GM10248 (cell line): ENCODE measurements at regions not wholly inside any gene's neighbourhood (a gene's known extent, or its start where the extent isn't known, plus 50 kb on each side); places are given as distances from the start of the nearest gene placed in this dataset.

Experiments used
- CTCF ChIA-PET: fragments of 300-600 bp; sonication (Branson Sonifier 250); formaldehyde crosslinking; extraction: SDS; loops from one replicate; lab custom pipeline; 2021; ENCODE audit warnings: antibody characterized with exemption; lab: Yijun Ruan, JAX
- POLR2A ChIA-PET: fragments of 350-650 bp; sonication (Branson Sonifier 250); formaldehyde crosslinking; extraction: SDS; loops from one replicate; lab custom pipeline; 2020; ENCODE audit warnings: antibody characterized with exemption; lab: Yijun Ruan, JAX
- DNase-seq: peaks from one replicate; pipeline ENCODE4 v3.0.0; 2012; ENCODE audit errors: extremely low spot score
- CTCF ChIP-seq: IDR thresholded peaks from 2 replicates; pipeline ENCODE4 v1.5.1; 2012; ENCODE audit warnings: mild to moderate bottlenecking, low read depth; ENCODE audit errors: extremely low read depth, missing control alignments, control extremely low read depth

DNA sequence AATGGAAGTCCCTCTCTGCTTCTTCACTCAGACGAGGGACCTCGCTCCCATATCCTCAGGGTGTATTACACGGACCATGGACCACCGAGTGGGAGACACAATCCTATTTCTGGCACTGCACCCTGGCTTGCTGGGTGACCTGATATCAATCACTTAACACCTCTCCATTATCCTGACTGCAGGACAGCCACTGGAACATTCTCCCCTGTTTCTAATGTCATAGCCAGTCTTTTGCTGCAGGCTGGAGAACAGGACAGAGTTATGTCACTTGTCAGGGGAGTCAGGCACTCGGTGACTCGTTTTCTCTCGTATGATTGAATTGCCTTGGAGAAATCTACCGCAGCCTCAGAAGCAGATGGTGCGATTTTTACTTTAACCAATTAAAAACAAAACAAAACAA, 219.1 kb upstream of the IGFBP7 start:
- ChIA-PET CTCF (no interaction called here), POLR2A (no interaction called here)
- TF ChIP-seq CTCF: no peak
- no peak for DNase-seq

DNA sequence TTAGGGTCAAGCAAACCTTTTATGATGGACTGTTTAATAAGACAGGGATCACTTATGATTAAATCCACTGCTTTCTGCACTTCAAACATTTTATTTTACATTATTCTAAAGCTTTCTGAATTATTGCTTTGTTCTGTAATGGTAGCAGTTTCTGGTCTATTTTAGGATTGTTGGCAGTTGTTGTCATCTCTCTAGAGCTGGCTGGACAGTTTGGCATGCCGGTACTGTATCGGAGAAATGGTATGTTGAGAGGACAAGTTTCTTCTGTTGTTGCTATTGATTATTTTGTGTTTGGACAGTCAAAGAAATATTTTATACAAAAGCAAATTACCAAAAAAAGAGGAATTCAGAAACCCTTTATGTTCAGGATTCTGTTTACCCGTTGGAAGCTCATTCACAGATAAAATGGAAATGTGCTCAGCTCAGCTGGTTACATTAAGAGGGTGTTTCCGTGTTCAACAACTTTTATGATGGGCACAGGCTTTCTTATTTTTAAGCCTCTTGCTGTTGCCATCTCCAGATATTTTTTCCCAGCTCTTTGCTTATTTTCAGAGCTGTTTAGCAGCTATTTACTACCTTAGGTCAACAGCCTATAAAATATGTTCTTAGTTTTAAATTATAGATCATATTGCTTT, 214.6 kb upstream of the IGFBP7 start:
- DNase-seq: no peak
- no peak for TF ChIP-seq CTCF
- ChIA-PET CTCF (no interaction called here), POLR2A (no interaction called here)

DNA sequence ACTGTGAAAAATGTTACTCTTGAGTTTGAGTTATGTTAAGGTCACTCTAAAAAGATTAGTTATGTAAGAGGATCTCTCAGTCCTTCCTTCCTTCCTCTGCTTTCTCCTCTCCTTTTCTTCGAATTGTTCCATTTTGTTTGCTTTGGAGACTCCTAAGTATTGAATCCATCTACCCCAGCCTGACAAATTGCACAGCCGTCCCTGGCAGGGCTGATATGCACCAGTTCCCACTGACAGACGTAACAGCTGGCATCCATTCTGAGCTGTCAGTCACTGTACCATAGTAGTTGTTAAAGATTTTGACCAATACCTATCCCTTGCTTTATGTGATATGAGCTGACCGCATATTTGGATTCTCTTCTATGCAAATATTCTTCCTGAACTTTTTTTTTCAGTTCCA, 210.7 kb upstream of the IGFBP7 start:
- ChIA-PET POLR2A (no interaction called here), CTCF (no interaction called here)
- TF ChIP-seq CTCF: no peak
- no peak for DNase-seq

DNA sequence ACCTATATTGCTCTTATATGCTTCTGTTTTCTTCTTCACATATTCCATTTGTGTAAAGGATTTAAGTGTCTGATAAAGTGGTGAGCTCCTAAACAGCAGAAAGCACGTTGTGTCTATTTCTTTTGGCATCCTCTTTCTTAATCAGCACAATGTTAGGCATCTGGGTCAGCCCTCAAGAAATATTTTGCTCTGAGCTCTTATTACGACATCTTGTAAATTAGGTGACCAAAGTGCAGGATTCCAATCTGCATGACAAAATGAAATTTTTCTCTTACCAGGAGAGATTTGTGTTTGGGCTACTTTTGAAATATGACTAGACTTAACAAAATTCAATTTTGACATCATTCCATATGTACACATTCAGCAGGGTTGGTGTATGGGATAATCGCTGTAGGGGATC, 210.0 kb upstream of the IGFBP7 start:
- ChIA-PET CTCF (no interaction called here), POLR2A (no interaction called here)
- TF ChIP-seq CTCF: no peak

DNA sequence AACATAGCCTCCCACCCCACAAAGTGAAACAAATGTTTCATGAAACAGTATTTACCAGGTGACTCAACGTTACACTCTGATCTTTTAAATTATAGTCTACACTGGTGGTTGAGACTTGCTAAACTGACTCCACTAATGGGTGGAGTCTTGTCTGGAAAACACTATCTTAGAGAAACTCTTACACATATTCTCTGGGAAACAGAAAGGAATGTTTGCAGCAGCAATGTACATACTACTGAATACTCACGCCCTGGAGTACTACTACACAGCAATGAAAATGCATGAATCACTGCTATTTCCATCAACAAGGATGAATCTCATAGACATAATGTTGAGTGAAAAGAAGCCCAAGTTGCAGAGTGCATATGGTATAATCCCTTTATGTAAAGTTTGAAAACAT, 208.5 kb upstream of the IGFBP7 start:
- POLR2A ChIA-PET: no interaction called here
- no peak for DNase-seq
- no peak for TF ChIP-seq CTCF
- CTCF ChIA-PET: interaction anchor here (1.6 kb wide), 1 partner anchor 8 kb away, joined by 4 read pairs; no protein-coding TSS in a partner anchor

More for the DNA sequence above, 210.0 kb upstream of the IGFBP7 start:
- DNase-seq: no peak

DNA sequence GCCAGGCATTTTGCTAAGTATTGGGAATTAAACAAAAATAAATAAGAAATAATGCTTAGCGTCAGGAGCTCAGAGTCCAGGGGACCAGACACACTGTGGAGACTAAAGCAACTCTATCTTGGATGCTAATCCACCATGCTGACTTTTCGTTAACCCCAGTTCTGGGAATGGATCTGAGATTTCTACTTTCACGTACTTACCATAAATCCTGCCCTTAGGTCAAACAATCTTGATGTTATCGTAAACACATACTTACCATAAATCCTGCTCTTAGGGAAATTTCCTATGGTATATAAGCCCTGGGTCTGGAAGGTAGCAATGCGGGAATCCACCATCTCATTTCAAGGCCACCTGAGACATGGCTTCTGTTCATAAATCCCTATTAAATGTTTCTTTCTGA, 204.5 kb upstream of the IGFBP7 start:
- no peak for DNase-seq
- POLR2A ChIA-PET: no interaction called here
- CTCF ChIA-PET: interaction anchor here (1.2 kb wide), 1 partner anchor 11 kb away, joined by 4 read pairs; no protein-coding TSS in a partner anchor
- no peak for TF ChIP-seq CTCF
